ENCODE measurements at regions not wholly inside any gene's neighbourhood (a gene's known extent, or its start where the extent isn't known, plus 50 kb on each side); places are given as distances from the start of the nearest gene placed in this dataset.
"Not testable (repeated sequence)": the region's sequence is repeated elsewhere in the genome, so short reads cannot be mapped to it uniquely, and the experiment has no call there.

GRCh38 chr1:96206451-96206850 lies 515.1 kb upstream of the PTBP2 start:
- no peak for ATAC-seq (ENCODE audit: low FRiP score)
- Histone ChIP-seq H3K27me3 (ENCODE audit: control insufficient read depth in 1 of 2, insufficient read depth in 2 of 2, low read length in 1 of 2) (no peaks in the 10 kb centered on the region), H3K27ac (ENCODE audit: low read depth in 1 of 2, low read length in 2 of 2) (no peak overlapping the region), H3K36me3 (ENCODE audit: control insufficient read depth in 1 of 2, insufficient read depth in 2 of 2, low read length in 1 of 2) (no peaks in the 10 kb centered on the region), H3K9me3 (ENCODE audit: control insufficient read depth, low read length) (no peaks in the 10 kb centered on the region), H3K4me1 (ENCODE audit: control insufficient read depth in 1 of 2, insufficient read depth in 2 of 2, low read length in 2 of 2) (no peaks in the 10 kb centered on the region), H3K4me3 (ENCODE audit: low read length in 2 of 2) (no peak overlapping the region)
- 78 to 98% methylated on average over 2 of the region's 2 CpGs for WGBS, 2 donors
- no peak for DNase-seq
- intact Hi-C loops (cut with DNase I), result no loop called here

- DNase-seq (no peak), ATAC-seq (ENCODE audit: low FRiP score) (no peak)
- no peak overlapping the region for H3K27ac ChIP-seq (ENCODE audit: low read depth in 1 of 2, low read length in 2 of 2)
- 93 to 95% methylated on average over 2 of the region's 2 CpGs for WGBS, 2 donors
- no peaks in the 10 kb centered on the region for H3K4me1 ChIP-seq (ENCODE audit: control insufficient read depth in 1 of 2, insufficient read depth in 2 of 2, low read length in 2 of 2)
- H3K36me3 ChIP-seq (ENCODE audit: control insufficient read depth in 1 of 2, insufficient read depth in 2 of 2, low read length in 1 of 2), result no peaks in the 10 kb centered on the region
- no peaks in the 10 kb centered on the region for H3K27me3 ChIP-seq (ENCODE audit: control insufficient read depth in 1 of 2, insufficient read depth in 2 of 2, low read length in 1 of 2)
- no peaks in the 10 kb centered on the region for H3K9me3 ChIP-seq (ENCODE audit: control insufficient read depth, low read length)
- H3K4me3 ChIP-seq (ENCODE audit: low read length in 2 of 2), result no peak overlapping the region
- intact Hi-C loops (cut with DNase I), result no loop called here
Measured at GRCh38 chr1:96207936-96208335, 513.6 kb upstream of the PTBP2 start.

GRCh38 chr1:96208428-96208827 lies 513.2 kb upstream of the PTBP2 start:
- H3K27ac ChIP-seq (ENCODE audit: low read depth in 1 of 2, low read length in 2 of 2), result no peak overlapping the region
- H3K36me3 ChIP-seq (ENCODE audit: control insufficient read depth in 1 of 2, insufficient read depth in 2 of 2, low read length in 1 of 2), result no peaks in the 10 kb centered on the region
- H3K4me1 ChIP-seq (ENCODE audit: control insufficient read depth in 1 of 2, insufficient read depth in 2 of 2, low read length in 2 of 2), result no peaks in the 10 kb centered on the region
- no peak for ATAC-seq (ENCODE audit: low FRiP score)
- no peak for DNase-seq
- no peak overlapping the region for H3K4me3 ChIP-seq (ENCODE audit: low read length in 2 of 2)
- intact Hi-C loops (cut with DNase I), result no loop called here
- H3K9me3 ChIP-seq (ENCODE audit: control insufficient read depth, low read length), result no peaks in the 10 kb centered on the region
- whole genome bisulfite sequencing, 2 donors, result 93 to 96% methylated on average over 4 of the region's 4 CpGs
- no peaks in the 10 kb centered on the region for H3K27me3 ChIP-seq (ENCODE audit: control insufficient read depth in 1 of 2, insufficient read depth in 2 of 2, low read length in 1 of 2)

- no peaks in the 10 kb centered on the region for H3K36me3 ChIP-seq (ENCODE audit: control insufficient read depth in 1 of 2, insufficient read depth in 2 of 2, low read length in 1 of 2)
- ATAC-seq (ENCODE audit: low FRiP score), result no peak
- intact Hi-C loops (cut with DNase I), result no loop called here
- no peak for DNase-seq
- no peaks in the 10 kb centered on the region for H3K4me1 ChIP-seq (ENCODE audit: control insufficient read depth in 1 of 2, insufficient read depth in 2 of 2, low read length in 2 of 2)
- H3K27me3 ChIP-seq (ENCODE audit: control insufficient read depth in 1 of 2, insufficient read depth in 2 of 2, low read length in 1 of 2), result no peaks in the 10 kb centered on the region
- WGBS, 2 donors, result 74 to 79% methylated on average over 4 of the region's 4 CpGs
- H3K27ac ChIP-seq (ENCODE audit: low read depth in 1 of 2, low read length in 2 of 2), result no peak overlapping the region
- H3K4me3 ChIP-seq (ENCODE audit: low read length in 2 of 2), result no peak overlapping the region
- no peaks in the 10 kb centered on the region for H3K9me3 ChIP-seq (ENCODE audit: control insufficient read depth, low read length)
Measured at GRCh38 chr1:96210054-96210453, 511.5 kb upstream of the PTBP2 start.

- intact Hi-C loops (cut with DNase I), result no loop called here
- DNase-seq, result no peak
Measured at GRCh38 chr1:96211202-96211601, 510.4 kb upstream of the PTBP2 start.

GRCh38 chr1:96214982-96215381 lies 506.6 kb upstream of the PTBP2 start:
- intact Hi-C loops (cut with DNase I), result no loop called here
- Histone ChIP-seq H3K9me3 (ENCODE audit: control insufficient read depth, low read length) (no peaks in the 10 kb centered on the region), H3K27ac (ENCODE audit: low read depth in 1 of 2, low read length in 2 of 2) (no peak overlapping the region), H3K4me3 (ENCODE audit: low read length in 2 of 2) (no peak overlapping the region), H3K36me3 (ENCODE audit: control insufficient read depth in 1 of 2, insufficient read depth in 2 of 2, low read length in 1 of 2) (no peaks in the 10 kb centered on the region), H3K4me1 (ENCODE audit: control insufficient read depth in 1 of 2, insufficient read depth in 2 of 2, low read length in 2 of 2) (no peaks in the 10 kb centered on the region), H3K27me3 (ENCODE audit: control insufficient read depth in 1 of 2, insufficient read depth in 2 of 2, low read length in 1 of 2) (no peaks in the 10 kb centered on the region)
- ATAC-seq (ENCODE audit: low FRiP score) (peak; percentile 50), DNase-seq (no peak)
- 64 to 77% methylated on average over 2 of the region's 2 CpGs for WGBS, 2 donors

More at GRCh38 chr1:96211202-96211601, 510.4 kb upstream of the PTBP2 start:
- Histone ChIP-seq H3K36me3 (ENCODE audit: control insufficient read depth in 1 of 2, insufficient read depth in 2 of 2, low read length in 1 of 2) (no peaks in the 10 kb centered on the region), H3K4me1 (ENCODE audit: control insufficient read depth in 1 of 2, insufficient read depth in 2 of 2, low read length in 2 of 2) (no peaks in the 10 kb centered on the region), H3K4me3 (ENCODE audit: low read length in 2 of 2) (no peak overlapping the region), H3K9me3 (ENCODE audit: control insufficient read depth, low read length) (no peaks in the 10 kb centered on the region), H3K27me3 (ENCODE audit: control insufficient read depth in 1 of 2, insufficient read depth in 2 of 2, low read length in 1 of 2) (no peaks in the 10 kb centered on the region), H3K27ac (ENCODE audit: low read depth in 1 of 2, low read length in 2 of 2) (no peak overlapping the region)
- ATAC-seq (ENCODE audit: low FRiP score), result no peak
- WGBS, 2 donors, result 78 to 84% methylated on average over 2 of the region's 2 CpGs

- ATAC-seq (ENCODE audit: low FRiP score) (no peak), DNase-seq (no peak)
- Histone ChIP-seq H3K27me3 (ENCODE audit: control insufficient read depth in 1 of 2, insufficient read depth in 2 of 2, low read length in 1 of 2) (no peaks in the 10 kb centered on the region), H3K4me1 (ENCODE audit: control insufficient read depth in 1 of 2, insufficient read depth in 2 of 2, low read length in 2 of 2) (no peaks in the 10 kb centered on the region), H3K27ac (ENCODE audit: low read depth in 1 of 2, low read length in 2 of 2) (no peak overlapping the region), H3K9me3 (ENCODE audit: control insufficient read depth, low read length) (no peaks in the 10 kb centered on the region), H3K36me3 (ENCODE audit: control insufficient read depth in 1 of 2, insufficient read depth in 2 of 2, low read length in 1 of 2) (no peaks in the 10 kb centered on the region), H3K4me3 (ENCODE audit: low read length in 2 of 2) (no peak overlapping the region)
- intact Hi-C loops (cut with DNase I), result no loop called here
- WGBS, 2 donors, result 59 to 68% methylated on average over 3 of the region's 3 CpGs
Measured at GRCh38 chr1:96220651-96221050, 500.9 kb upstream of the PTBP2 start.

GRCh38 chr1:96222701-96223100 lies 498.9 kb upstream of the PTBP2 start:
- DNase-seq (no peak), ATAC-seq (ENCODE audit: low FRiP score) (no peak)
- no peaks in the 10 kb centered on the region for H3K36me3 ChIP-seq (ENCODE audit: control insufficient read depth in 1 of 2, insufficient read depth in 2 of 2, low read length in 1 of 2)
- H3K4me1 ChIP-seq (ENCODE audit: control insufficient read depth in 1 of 2, insufficient read depth in 2 of 2, low read length in 2 of 2), result no peaks in the 10 kb centered on the region
- no peak overlapping the region for H3K27ac ChIP-seq (ENCODE audit: low read depth in 1 of 2, low read length in 2 of 2)
- no peak overlapping the region for H3K4me3 ChIP-seq (ENCODE audit: low read length in 2 of 2)
- H3K27me3 ChIP-seq (ENCODE audit: control insufficient read depth in 1 of 2, insufficient read depth in 2 of 2, low read length in 1 of 2), result no peaks in the 10 kb centered on the region
- intact Hi-C loops (cut with DNase I), result no loop called here
- 78 to 85% methylated on average over 2 of the region's 2 CpGs for WGBS, 2 donors
- H3K9me3 ChIP-seq (ENCODE audit: control insufficient read depth, low read length), result no peaks in the 10 kb centered on the region

GRCh38 chr1:96224229-96224628 lies 497.4 kb upstream of the PTBP2 start:
- ATAC-seq (ENCODE audit: low FRiP score); intact Hi-C loops (cut with DNase I): not testable (repeated sequence)
- 89 to 94% methylated on average over 11 to 20 of the region's 20 CpGs for WGBS, 2 donors

More at GRCh38 chr1:96224229-96224628, 497.4 kb upstream of the PTBP2 start:
- H3K4me3 ChIP-seq (ENCODE audit: low read length in 2 of 2); H3K27ac ChIP-seq (ENCODE audit: low read depth in 1 of 2, low read length in 2 of 2); H3K9me3 ChIP-seq (ENCODE audit: control insufficient read depth, low read length); H3K27me3 ChIP-seq (ENCODE audit: control insufficient read depth in 1 of 2, insufficient read depth in 2 of 2, low read length in 1 of 2); H3K4me1 ChIP-seq (ENCODE audit: control insufficient read depth in 1 of 2, insufficient read depth in 2 of 2, low read length in 2 of 2); DNase-seq; H3K36me3 ChIP-seq (ENCODE audit: control insufficient read depth in 1 of 2, insufficient read depth in 2 of 2, low read length in 1 of 2): not testable (repeated sequence)
